GM12875 (cell line): ENCODE measurements at regions not wholly inside any gene's neighbourhood (a gene's known extent, or its start where the extent isn't known, plus 50 kb on each side); places are given as distances from the start of the nearest gene placed in this dataset.

Experiments
- H3K4me3 ChIP-seq: one replicate; pipeline ENCODE4 v1.5.1; 2011; ENCODE audit warnings: low read depth, low read length, control low read depth
- TF ChIP-seq, protein P1 (sequence below): IDR thresholded peaks from 2 replicates; pipeline ENCODE4 v1.5.1; 2011; ENCODE audit warnings: low read depth, mild to moderate bottlenecking, control low read depth, inconsistent platforms, low read length, moderate library complexity, borderline replicate concordance; ENCODE audit not compliant: insufficient read depth

DNA sequence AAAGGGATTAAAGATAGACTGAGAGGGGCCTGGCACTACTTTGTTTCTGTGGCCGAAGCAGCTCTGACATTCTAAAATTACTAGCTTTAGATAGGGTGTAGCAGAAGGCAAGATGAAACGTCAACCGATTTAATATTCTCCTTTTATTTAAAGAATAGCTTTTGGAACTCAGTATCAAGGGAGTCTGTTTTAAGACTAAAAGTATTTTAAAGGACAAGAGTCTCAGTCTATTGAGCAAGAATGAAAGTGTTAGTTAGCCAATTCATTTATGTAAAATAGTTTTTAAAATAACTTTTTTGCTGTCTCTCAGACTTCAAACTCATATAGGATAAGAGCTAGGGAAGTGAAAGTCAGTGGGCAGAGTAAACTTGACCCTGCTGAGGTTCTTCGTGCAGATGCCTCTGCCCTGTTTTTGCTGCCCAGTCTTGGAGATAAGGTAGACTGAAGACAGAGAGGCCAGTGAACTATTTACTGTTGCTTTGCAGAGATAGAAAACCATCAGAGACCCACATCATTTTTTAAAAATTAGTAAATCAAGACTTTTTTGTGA, 1090.9 kb downstream of the ROBO2 start:
- TF ChIP-seq, protein P1, sequence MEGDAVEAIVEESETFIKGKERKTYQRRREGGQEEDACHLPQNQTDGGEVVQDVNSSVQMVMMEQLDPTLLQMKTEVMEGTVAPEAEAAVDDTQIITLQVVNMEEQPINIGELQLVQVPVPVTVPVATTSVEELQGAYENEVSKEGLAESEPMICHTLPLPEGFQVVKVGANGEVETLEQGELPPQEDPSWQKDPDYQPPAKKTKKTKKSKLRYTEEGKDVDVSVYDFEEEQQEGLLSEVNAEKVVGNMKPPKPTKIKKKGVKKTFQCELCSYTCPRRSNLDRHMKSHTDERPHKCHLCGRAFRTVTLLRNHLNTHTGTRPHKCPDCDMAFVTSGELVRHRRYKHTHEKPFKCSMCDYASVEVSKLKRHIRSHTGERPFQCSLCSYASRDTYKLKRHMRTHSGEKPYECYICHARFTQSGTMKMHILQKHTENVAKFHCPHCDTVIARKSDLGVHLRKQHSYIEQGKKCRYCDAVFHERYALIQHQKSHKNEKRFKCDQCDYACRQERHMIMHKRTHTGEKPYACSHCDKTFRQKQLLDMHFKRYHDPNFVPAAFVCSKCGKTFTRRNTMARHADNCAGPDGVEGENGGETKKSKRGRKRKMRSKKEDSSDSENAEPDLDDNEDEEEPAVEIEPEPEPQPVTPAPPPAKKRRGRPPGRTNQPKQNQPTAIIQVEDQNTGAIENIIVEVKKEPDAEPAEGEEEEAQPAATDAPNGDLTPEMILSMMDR, result no peak
- no peak overlapping the region for H3K4me3 ChIP-seq

DNA sequence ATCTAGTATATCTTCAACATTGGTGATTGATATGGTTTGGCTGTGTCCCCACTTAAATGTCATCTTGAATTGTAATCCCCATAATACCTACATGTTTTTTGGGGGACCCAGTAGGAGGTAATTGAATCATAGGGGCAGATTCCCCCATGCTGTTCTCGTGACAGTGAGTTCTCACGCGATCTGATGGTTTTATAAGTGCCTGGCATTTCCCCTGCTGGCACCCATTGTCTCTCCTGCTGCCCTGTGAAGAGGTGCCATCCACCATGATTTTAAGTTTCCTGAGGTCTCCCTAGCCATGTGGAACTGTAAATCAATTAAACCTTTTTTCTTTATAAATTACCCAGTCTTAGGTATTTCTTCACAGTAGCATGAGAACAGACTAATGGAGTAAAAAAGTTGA, 1094.6 kb downstream of the ROBO2 start:
- H3K4me3 ChIP-seq, result no peak overlapping the region
- TF ChIP-seq, protein P1, result no peak

DNA sequence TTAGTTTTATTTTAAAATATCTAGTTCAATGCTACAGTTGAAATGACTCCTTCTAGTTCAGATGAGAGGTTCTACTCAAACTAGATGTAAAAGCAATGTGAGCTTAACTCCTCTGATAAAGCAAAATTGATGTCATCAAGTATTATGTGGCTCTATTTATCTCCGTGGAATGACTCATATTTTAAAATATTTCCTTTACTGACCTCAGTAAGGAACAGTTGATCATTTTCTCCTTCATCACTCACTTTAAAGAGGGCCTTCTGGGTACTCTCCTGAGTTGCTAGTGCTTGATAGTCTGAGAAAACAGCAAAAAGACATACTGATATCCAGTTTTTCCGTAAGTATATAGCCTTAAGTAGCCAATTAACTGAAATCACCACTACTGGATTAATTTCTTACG, 1099.3 kb downstream of the ROBO2 start:
- no peak overlapping the region for H3K4me3 ChIP-seq
- TF ChIP-seq, protein P1, result no peak

DNA sequence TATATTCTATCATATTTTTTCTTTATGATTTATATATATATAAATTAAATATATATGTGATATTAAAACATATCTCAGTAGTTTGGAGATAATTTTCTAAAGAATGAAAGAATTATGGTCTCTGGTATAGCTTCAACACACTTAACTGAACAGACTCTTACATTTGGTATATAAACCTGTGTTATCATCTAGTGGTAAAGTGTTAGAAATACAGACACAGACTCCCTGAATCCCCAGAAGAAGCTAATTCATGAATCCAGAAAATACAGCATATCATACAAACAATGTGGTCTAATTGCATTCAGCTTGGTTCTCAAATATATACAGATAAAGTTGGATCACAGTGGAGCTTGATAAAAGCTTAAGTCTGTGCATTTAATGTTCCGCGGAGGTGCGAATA, 1100.4 kb downstream of the ROBO2 start:
- TF ChIP-seq, protein P1, result no peak
- H3K4me3 ChIP-seq, result no peak overlapping the region

DNA sequence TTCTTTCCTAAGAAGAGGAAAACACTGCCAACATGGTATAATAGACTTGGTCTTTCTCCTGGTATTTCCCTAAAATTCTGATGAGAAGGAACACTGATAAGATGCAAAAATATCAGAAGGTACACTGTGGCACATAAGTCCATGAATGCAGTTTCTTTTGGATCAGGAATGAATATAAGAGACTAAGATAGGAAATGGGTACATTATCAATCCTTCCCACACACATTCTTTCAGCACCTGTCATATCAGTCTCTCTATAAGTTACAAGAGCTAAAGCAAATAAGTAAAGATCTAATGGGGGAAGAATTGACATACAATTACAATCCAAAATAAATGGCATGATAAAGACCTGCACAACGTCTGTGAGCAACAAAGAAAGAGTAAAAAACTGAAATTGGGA, 1101.0 kb downstream of the ROBO2 start:
- no peak overlapping the region for H3K4me3 ChIP-seq
- TF ChIP-seq, protein P1, result no peak

DNA sequence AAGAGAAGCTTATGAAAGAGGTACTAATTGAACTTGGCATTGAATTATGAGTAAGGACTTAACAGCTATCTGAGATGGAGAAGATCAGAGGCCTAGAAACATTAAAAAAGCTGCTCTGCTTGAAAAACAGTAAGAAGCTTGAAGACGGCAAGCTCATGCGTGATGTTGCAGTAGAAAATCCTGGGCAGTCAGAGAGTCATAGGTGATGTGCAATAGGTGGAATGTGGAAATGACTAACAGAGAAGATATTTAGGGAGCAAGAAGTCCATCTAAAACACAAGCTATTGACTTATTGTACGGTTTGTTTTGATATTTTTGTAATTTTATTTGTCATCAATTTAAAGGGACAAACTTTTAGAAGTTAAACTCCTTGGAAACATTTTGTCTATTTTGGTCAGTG, 1101.4 kb downstream of the ROBO2 start:
- TF ChIP-seq, protein P1, result no peak

DNA sequence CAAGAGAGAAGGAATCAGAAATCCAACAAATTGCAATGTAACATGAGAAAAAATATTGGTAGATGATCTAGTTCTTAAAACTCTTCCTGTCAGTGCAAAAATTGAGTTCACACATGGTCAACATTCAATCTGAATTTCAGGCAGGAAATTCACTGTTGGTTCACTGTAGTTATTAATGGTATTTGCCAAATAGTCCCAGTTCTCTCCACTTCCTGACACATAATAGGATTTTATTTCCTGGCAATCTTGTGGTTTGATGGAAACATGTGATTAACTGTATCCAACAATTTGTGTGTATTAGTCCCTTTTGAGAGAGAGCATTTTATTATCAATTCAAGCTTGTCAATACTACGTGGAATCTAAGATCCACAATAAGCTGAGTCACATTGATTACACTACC, 1103.1 kb downstream of the ROBO2 start:
- TF ChIP-seq, protein P1, result no peak
- H3K4me3 ChIP-seq, result no peak overlapping the region

More for the DNA sequence above, 1101.4 kb downstream of the ROBO2 start:
- H3K4me3 ChIP-seq, result no peak overlapping the region
